GM12873 (cell line): ENCODE measurements at regions not wholly inside any gene's neighbourhood (a gene's known extent, or its start where the extent isn't known, plus 50 kb on each side); places are given as distances from the start of the nearest gene placed in this dataset.

Experiments
- CTCF ChIP-seq: IDR thresholded peaks from 2 replicates; pipeline ENCODE4 v1.5.1; 2012; ENCODE audit warnings: low read depth, mild to moderate bottlenecking, moderate library complexity, low read length, control low read depth; ENCODE audit not compliant: insufficient read depth; ENCODE audit errors: missing control alignments

DNA sequence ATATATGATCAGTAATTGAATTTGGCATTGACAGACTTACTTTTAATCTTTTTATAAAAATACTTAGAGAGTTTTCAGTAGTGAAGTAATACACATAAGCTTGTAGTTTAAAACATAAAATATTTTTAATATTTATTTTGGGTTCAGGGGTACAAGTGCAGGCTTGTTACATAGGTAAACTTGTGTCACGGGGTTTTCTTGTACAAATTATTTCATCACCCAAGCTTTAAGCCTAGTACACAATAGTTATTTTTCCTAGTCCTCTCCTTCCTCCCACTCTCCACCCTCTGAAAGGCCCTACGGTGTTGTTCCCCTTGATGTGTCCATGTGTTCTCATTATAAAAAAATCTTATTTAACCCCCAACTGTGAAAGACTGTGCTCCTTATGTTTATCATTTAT lies 1397.8 kb upstream of the RAG2 start:
- no peak for TF ChIP-seq CTCF

DNA sequence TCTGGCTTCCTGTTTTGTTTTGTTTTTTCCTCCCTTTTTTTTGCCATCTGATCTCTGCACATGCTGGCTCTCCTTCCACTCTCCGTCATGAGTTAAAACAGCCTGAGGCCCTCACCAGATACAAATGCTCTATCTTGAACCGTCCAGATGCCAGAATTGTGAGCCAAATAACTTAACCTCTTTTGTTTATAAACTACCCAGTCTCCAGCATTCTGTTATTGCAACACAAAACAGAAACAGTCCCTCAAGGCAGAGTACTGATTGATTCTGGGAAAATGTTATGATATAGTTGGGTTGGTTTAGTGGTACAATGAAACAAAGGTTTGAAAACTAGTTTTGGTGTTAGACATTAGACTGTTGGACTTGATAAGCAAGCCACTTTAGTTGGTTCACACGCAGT lies 1390.0 kb upstream of the RAG2 start:
- TF ChIP-seq CTCF: no peak

GRCh38 chr11:37984991-37985390 lies 1387.0 kb upstream of the RAG2 start:
- no peak for TF ChIP-seq CTCF

DNA sequence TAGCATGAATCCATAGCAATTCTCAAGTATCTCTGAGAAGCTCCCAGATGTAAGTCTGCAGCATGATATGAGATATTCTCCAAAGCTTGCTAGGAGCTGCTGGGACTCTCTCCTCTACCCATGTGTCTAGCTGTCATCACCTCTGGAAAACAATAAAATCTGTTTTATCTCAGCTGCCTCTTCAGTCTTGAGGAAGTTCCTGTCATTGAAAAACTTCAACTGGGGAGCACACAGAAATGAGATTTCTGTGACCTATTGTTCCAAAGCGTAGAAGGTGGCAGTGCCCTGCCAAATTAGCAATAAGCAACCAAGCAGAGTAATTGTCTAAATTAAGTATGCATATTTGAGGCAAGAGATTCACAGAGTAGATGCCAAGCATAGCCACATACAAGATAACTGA lies 1380.6 kb upstream of the RAG2 start:
- no peak for TF ChIP-seq CTCF

GRCh38 chr11:37973941-37974340 lies 1375.9 kb upstream of the RAG2 start:
- TF ChIP-seq CTCF: no peak

DNA sequence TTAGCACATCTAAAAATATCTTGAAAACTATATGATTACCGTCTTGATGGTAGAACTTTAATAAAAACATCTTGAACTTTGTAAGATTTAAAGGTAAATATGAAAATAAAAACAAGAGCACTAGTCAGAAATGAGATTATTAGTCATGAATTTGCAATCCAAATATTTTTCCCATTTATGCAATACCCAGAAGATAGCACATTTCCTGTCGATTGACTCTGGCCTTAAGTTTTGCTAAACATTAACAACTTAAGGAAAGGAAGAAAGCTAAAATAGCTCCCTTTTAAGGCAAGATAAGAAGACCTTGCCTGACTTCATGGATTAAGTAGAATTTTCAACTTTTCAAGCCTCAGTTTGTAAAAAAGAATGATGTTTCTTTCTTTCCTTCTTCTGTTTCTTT lies 1374.7 kb upstream of the RAG2 start:
- no peak for TF ChIP-seq CTCF

DNA sequence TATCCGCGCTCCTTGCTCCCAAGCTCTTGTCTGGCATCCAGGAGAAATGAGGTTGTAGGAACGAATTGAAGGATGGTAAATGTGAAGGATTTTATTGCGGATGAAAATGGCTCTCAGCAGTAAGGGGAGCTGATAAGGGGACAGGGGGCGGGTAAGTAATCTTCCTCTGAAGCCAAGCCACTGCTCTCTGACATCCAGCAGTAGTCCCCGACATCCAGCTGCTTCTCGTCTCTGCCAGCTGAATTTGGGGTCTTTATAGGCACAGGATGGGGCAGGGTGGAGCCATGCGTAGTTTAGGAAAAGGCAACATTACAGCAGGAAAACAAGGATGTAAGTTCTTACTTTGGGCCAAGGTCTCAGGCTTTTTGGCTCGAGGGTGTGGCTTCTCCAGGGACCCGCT lies 1370.1 kb upstream of the RAG2 start:
- TF ChIP-seq CTCF: no peak

- no peak for TF ChIP-seq CTCF
Measured at GRCh38 chr11:37967635-37968034, 1369.6 kb upstream of the RAG2 start.
